ENCODE measurements at regions not wholly inside any gene's neighbourhood (a gene's known extent, or its start where the extent isn't known, plus 50 kb on each side); places are given as distances from the start of the nearest gene placed in this dataset.

- TF ChIP-seq POLR2A (IDR thresholded peaks at IDR 0.05), result no peak
- TF ChIP-seq CTCF (IDR thresholded peaks at IDR 0.05), result no peak
Measured at GRCh38 chr14:36424478-36425102, 95.4 kb downstream of the NKX2-1 start.

All from testis (tissue), 2 donors.